Immature natural killer cell (primary cell): ENCODE measurements at regions not wholly inside any gene's neighbourhood (a gene's known extent, or its start where the extent isn't known, plus 50 kb on each side); places are given as distances from the start of the nearest gene placed in this dataset.
A peak's percentile ranks its signal among the peaks of the same experiment; 100 is the strongest.

Experiments used
- DNase-seq, 3 donors: peaks; one replicate each; pipeline ENCODE4 v3.0.0; 2022; ENCODE audit warnings: mixed read lengths in 1 of 3
- H3K27ac Mint-ChIP-seq, 6 donors: one replicate each; pipeline ENCODE4 v1.8.0; 2020; ENCODE audit warnings: mixed read lengths in 6 of 6, mild to moderate bottlenecking in 5 of 6, inconsistent platforms in 4 of 6, moderate library complexity in 3 of 6
- H3K27me3 Mint-ChIP-seq, 3 donors: one replicate each; pipeline ENCODE4 v1.8.0; 2020 to 2021; ENCODE audit warnings: low read depth in 3 of 3, mild to moderate bottlenecking in 3 of 3, mixed read lengths in 3 of 3, moderate library complexity in 3 of 3, inconsistent platforms in 1 of 3
- H3K36me3 Mint-ChIP-seq, 3 donors: one replicate each; pipeline ENCODE4 v1.8.0; 2020; ENCODE audit warnings: mixed read lengths in 3 of 3, inconsistent platforms in 2 of 3, mild to moderate bottlenecking in 2 of 3
- H3K4me1 Mint-ChIP-seq, 2 donors: one replicate each; pipeline ENCODE4 v1.8.0; 2020; ENCODE audit warnings: inconsistent platforms in 2 of 2, mild to moderate bottlenecking in 2 of 2, mixed read lengths in 2 of 2, moderate library complexity in 1 of 2
- H3K4me3 Mint-ChIP-seq, 5 donors: one replicate each; pipeline ENCODE4 v1.8.0; 2020; ENCODE audit warnings: mild to moderate bottlenecking in 5 of 5, mixed read lengths in 5 of 5, inconsistent platforms in 3 of 5, moderate library complexity in 3 of 5
- H3K9me3 Mint-ChIP-seq, 6 donors: one replicate each; pipeline ENCODE4 v1.8.0; 2020; ENCODE audit warnings: mild to moderate bottlenecking in 6 of 6, mixed read lengths in 6 of 6, inconsistent platforms in 4 of 6, moderate library complexity in 3 of 6

GRCh38 chr1:5647234-5647633, 345.0 kb downstream of the NPHP4 start:
- H3K4me1 Mint-ChIP-seq = no peaks in the 10 kb centered on the region
- H3K27ac Mint-ChIP-seq = no peak overlapping the region
- no peaks in the 10 kb centered on the region for H3K36me3 Mint-ChIP-seq
- DNase-seq = no peak
- peaks cover 3 to 14% (median 9%) of the 10 kb centered on the region in 3 donors for H3K27me3 Mint-ChIP-seq
- no peak overlapping the region for H3K4me3 Mint-ChIP-seq
- no peaks in the 10 kb centered on the region for H3K9me3 Mint-ChIP-seq

GRCh38 chr1:5646486-5647149, 345.6 kb downstream of the NPHP4 start:
- Mint-ChIP-seq H3K4me1 (no peaks in the 10 kb centered on the region), H3K36me3 (no peaks in the 10 kb centered on the region), H3K4me3 (no peak overlapping the region), H3K27ac (no peak overlapping the region), H3K27me3 (peaks cover 6 to 10% (median 9%) of the 10 kb centered on the region in 3 donors), H3K9me3 (peaks cover 0 to 2% (median 0%) of the 10 kb centered on the region in 6 donors)
- no peak for DNase-seq

- no peaks in the 10 kb centered on the region for H3K4me1 Mint-ChIP-seq
- no peak overlapping the region for H3K4me3 Mint-ChIP-seq
- DNase-seq = no peak
- no peak overlapping the region for H3K27ac Mint-ChIP-seq
- no peaks in the 10 kb centered on the region for H3K36me3 Mint-ChIP-seq
- peaks cover 0 to 2% (median 0%) of the 10 kb centered on the region in 6 donors for H3K9me3 Mint-ChIP-seq
- H3K27me3 Mint-ChIP-seq = peaks cover 6 to 11% (median 10%) of the 10 kb centered on the region in 3 donors
Measured at GRCh38 chr1:5645929-5646328, 346.3 kb downstream of the NPHP4 start.

GRCh38 chr1:5645135-5645399, 347.2 kb downstream of the NPHP4 start:
- Mint-ChIP-seq H3K4me3 (no peak overlapping the region), H3K36me3 (no peaks in the 10 kb centered on the region), H3K4me1 (no peaks in the 10 kb centered on the region)

GRCh38 chr1:5644281-5645134, 347.7 kb downstream of the NPHP4 start:
- no peaks in the 10 kb centered on the region for H3K36me3 Mint-ChIP-seq
- no peaks in the 10 kb centered on the region for H3K4me1 Mint-ChIP-seq
- no peak overlapping the region for H3K4me3 Mint-ChIP-seq
- H3K27ac Mint-ChIP-seq = no peak overlapping the region
- no peak for DNase-seq
- H3K9me3 Mint-ChIP-seq = peaks cover 0 to 3% (median 0%) of the 10 kb centered on the region in 6 donors
- H3K27me3 Mint-ChIP-seq = peaks cover 5 to 11% (median 10%) of the 10 kb centered on the region in 3 donors

More at GRCh38 chr1:5645135-5645399, 347.2 kb downstream of the NPHP4 start:
- no peak for DNase-seq
- Mint-ChIP-seq H3K27ac (no peak overlapping the region), H3K9me3 (peaks cover 0 to 2% (median 0%) of the 10 kb centered on the region in 6 donors), H3K27me3 (peaks cover 6 to 11% (median 10%) of the 10 kb centered on the region in 3 donors)

DNA sequence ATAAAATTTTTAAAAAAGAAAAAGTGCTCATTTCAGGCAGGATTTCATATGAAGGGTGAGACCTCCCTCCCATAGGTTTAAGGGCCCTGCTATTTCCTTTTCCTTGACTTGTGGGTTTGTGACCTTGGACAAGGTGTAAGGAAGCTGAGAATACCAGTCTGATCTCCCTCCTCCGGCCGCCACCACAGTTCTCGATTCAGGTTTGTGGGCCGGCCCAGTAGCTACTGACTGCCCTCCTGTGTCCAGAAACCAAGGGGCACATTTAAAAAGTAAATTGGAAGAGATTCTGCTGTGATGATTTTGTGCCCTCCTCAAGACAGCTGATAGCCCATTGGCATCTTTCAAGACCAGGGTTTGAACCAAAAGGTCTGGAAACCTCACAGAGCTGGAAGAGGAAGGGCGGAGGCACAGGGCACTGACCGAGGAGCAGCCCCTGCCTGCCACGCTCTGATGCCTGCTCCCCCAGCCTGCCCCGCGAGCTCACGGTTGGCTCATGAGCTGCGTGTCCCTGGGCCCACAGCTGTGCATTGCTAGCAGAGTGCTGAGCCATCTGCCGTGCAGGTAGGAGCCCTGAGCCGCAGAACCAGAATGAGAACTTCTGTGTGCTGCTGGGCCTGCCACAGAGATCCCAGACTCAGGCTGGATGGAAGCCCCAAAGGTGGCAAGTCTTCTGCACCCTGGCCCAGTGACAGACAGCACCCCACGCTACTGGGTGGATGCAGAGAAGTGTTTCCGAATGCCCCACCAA, 348.7 kb downstream of the NPHP4 start:
- no peaks in the 10 kb centered on the region for H3K36me3 Mint-ChIP-seq
- H3K4me1 Mint-ChIP-seq = no peaks in the 10 kb centered on the region
- peaks cover 5 to 11% (median 10%) of the 10 kb centered on the region in 3 donors for H3K27me3 Mint-ChIP-seq
- DNase-seq = no peak
- H3K9me3 Mint-ChIP-seq = peaks cover 0 to 3% (median 0%) of the 10 kb centered on the region in 6 donors
- no peak overlapping the region for H3K4me3 Mint-ChIP-seq
- H3K27ac Mint-ChIP-seq = no peak overlapping the region

GRCh38 chr1:5640845-5641244, 351.4 kb downstream of the NPHP4 start:
- Mint-ChIP-seq H3K4me3 (no peak overlapping the region), H3K36me3 (no peaks in the 10 kb centered on the region), H3K27me3 (peaks cover 5 to 10% (median 5%) of the 10 kb centered on the region in 3 donors), H3K27ac (peak overlapping the region in 1 of 6 donors; percentile 41), H3K9me3 (peaks cover 0 to 3% (median 0%) of the 10 kb centered on the region in 6 donors), H3K4me1 (no peaks in the 10 kb centered on the region)
- peak in 1 of 3 donors; percentile 6 for DNase-seq

DNA sequence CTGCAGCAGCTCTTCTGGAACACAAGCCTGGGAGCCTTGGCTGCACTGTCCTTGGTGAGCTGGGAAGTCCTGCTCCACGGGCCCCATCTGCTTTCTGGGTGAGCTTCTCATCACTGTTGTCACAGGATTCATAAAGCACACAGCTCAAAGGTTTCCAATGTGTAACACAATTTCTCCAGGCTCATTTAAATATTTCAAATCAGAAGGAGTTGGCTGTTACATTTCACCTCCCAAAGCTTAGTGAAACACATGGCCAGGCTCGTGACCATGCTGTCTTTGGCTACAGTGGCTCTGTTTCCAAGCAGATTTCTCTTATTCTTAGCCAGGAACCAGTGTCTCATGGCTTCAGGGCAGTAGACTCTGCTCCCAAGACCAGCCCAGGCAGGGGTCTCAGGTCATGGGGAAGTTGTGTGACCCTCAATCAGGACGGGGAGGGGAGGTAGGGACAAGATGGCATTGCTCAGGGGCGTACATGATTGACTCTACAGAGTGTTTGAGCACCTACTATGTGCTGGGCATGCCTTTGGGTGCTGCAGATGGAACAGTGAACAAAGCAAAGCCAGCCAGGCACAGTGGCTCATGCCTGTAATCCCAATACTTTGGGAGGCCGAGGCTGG, 353.0 kb downstream of the NPHP4 start:
- H3K27ac Mint-ChIP-seq = no peak overlapping the region
- no peak overlapping the region for H3K4me3 Mint-ChIP-seq
- peaks cover 5 to 14% (median 5%) of the 10 kb centered on the region in 3 donors for H3K27me3 Mint-ChIP-seq
- no peaks in the 10 kb centered on the region for H3K4me1 Mint-ChIP-seq
- H3K9me3 Mint-ChIP-seq = peaks cover 0 to 3% (median 0%) of the 10 kb centered on the region in 6 donors
- no peak for DNase-seq
- H3K36me3 Mint-ChIP-seq = no peaks in the 10 kb centered on the region

DNA sequence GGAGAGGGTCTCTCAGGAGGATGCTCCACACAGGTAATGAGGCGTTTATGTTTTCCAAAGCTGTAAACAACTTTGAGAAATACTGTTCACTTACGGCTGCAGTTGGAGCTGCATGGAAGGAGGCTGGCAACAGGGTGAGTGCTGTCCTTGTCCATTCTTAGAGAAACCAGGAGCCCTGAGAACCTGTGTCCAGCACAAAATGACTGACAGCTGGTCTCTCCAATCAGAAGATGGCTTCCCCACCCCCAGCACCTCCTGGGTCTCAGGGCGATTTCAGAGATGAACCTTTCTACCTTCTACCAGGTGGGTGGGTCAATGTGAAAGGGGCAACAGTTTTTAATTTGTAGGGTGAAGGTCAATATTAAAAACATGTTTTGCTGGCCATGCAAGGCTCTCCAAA, 353.6 kb downstream of the NPHP4 start:
- H3K27me3 Mint-ChIP-seq = peaks cover 5 to 16% (median 5%) of the 10 kb centered on the region in 3 donors
- DNase-seq = no peak
- no peaks in the 10 kb centered on the region for H3K4me1 Mint-ChIP-seq
- H3K4me3 Mint-ChIP-seq = no peak overlapping the region
- peaks cover 0 to 3% (median 0%) of the 10 kb centered on the region in 6 donors for H3K9me3 Mint-ChIP-seq
- no peak overlapping the region for H3K27ac Mint-ChIP-seq
- H3K36me3 Mint-ChIP-seq = no peaks in the 10 kb centered on the region

- H3K4me3 Mint-ChIP-seq = no peak overlapping the region
- no peaks in the 10 kb centered on the region for H3K4me1 Mint-ChIP-seq
- no peak overlapping the region for H3K27ac Mint-ChIP-seq
- peaks cover 3 to 11% (median 7%) of the 10 kb centered on the region in 3 donors for H3K27me3 Mint-ChIP-seq
- H3K9me3 Mint-ChIP-seq = peaks cover 0 to 3% (median 0%) of the 10 kb centered on the region in 6 donors
- peak in 1 of 3 donors; percentile 20 for DNase-seq
- no peaks in the 10 kb centered on the region for H3K36me3 Mint-ChIP-seq
Measured at GRCh38 chr1:5637171-5637570, 355.1 kb downstream of the NPHP4 start.

GRCh38 chr1:5634893-5635292, 357.3 kb downstream of the NPHP4 start:
- Mint-ChIP-seq H3K4me1 (no peaks in the 10 kb centered on the region), H3K4me3 (no peak overlapping the region), H3K36me3 (no peaks in the 10 kb centered on the region)

DNA sequence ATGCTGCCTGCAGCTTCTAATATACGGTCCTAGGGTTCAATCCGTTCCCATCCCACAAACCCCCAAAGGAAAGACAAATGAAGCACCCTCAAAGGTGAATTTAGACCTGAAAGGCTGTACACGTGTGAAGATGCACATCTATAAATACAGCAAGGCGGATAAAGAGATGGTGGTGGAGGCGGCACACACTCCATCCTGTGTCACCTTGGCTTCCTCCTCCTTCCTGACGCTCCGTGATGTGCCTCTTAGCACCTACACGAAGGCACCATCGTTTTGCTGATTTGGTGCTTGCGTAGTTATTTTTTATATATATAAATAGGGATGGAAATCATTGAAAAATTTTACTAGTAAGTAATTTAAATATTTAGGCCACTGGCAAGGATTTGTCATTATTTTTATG, 359.4 kb downstream of the NPHP4 start:
- Mint-ChIP-seq H3K27ac (no peak overlapping the region), H3K27me3 (peaks cover 2 to 6% (median 4%) of the 10 kb centered on the region in 3 donors), H3K9me3 (no peaks in the 10 kb centered on the region), H3K4me1 (no peaks in the 10 kb centered on the region), H3K36me3 (no peaks in the 10 kb centered on the region), H3K4me3 (no peak overlapping the region)
- DNase-seq = no peak

More at GRCh38 chr1:5634893-5635292, 357.3 kb downstream of the NPHP4 start:
- no peak overlapping the region for H3K27ac Mint-ChIP-seq
- H3K9me3 Mint-ChIP-seq = no peaks in the 10 kb centered on the region
- H3K27me3 Mint-ChIP-seq = peaks cover 2 to 6% (median 4%) of the 10 kb centered on the region in 3 donors
- no peak for DNase-seq

GRCh38 chr1:5632224-5632623, 360.0 kb downstream of the NPHP4 start:
- Mint-ChIP-seq H3K27me3 (peaks cover 2 to 6% (median 3%) of the 10 kb centered on the region in 3 donors), H3K36me3 (no peaks in the 10 kb centered on the region), H3K4me3 (no peak overlapping the region), H3K9me3 (no peaks in the 10 kb centered on the region), H3K27ac (no peak overlapping the region), H3K4me1 (no peaks in the 10 kb centered on the region)
- no peak for DNase-seq
